Panc1 (cell line): ENCODE measurements at regions not wholly inside any gene's neighbourhood (a gene's known extent, or its start where the extent isn't known, plus 50 kb on each side); places are given as distances from the start of the nearest gene placed in this dataset.

Experiments used
- CTCF ChIP-seq: fragments of 450-650 bp; IDR thresholded peaks from 2 replicates; pipeline ENCODE4 v1.5.1; 2017; ENCODE audit warnings: mild to moderate bottlenecking
- POLR2AphosphoS5 ChIP-seq: IDR thresholded peaks from 2 replicates; pipeline ENCODE4 v1.6.1; 2012; ENCODE audit warnings: mild to moderate bottlenecking, low read depth, low read length, moderate library complexity
- REST ChIP-seq, 2 experiments: IDR thresholded peaks; 2 replicates each; pipeline ENCODE4 v1.6.1; 2011 to 2012; ENCODE audit warnings: low read depth in 2 of 2, control low read depth in 1 of 2, low read length in 1 of 2, mild to moderate bottlenecking in 1 of 2, moderate library complexity in 1 of 2; ENCODE audit not compliant: insufficient read depth in 1 of 2
- SIN3A ChIP-seq: IDR thresholded peaks from 2 replicates; pipeline ENCODE4 v1.6.1; 2012; ENCODE audit warnings: low read depth, mild to moderate bottlenecking, low read length, moderate library complexity, borderline replicate concordance; ENCODE audit not compliant: insufficient read depth
- TCF7L2 ChIP-seq: IDR thresholded peaks from 2 replicates; pipeline ENCODE4 v1.6.1; 2011; ENCODE audit warnings: mild to moderate bottlenecking, low read depth, low read length, inconsistent platforms

DNA sequence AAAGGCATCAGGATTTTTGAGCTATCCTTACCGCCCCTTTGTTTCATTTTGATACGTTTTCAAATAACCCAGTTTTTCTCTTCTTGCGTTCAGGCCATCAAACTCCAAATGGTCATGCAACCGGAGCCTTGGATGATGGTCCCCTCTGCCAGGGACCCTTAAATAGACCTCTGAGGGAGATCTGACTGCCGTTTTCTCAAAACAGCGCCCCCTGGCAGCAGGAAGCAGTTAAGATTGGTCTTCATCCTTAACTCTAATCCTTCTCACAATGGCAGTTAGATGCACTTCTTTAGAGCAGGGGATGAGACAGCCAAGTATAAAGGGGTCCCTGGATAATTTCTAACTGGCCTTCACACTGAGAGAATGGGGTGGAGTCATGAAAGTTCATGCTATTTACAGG, 525.0 kb upstream of the SPANXN1 start:
- TF ChIP-seq POLR2AphosphoS5 (no peak), CTCF (peak; percentile 28; the same call in 1 of the 2 replicates), REST (IDR thresholded peaks at IDR 0.05; ENCODE audit: insufficient read depth in 1 of 2, low read depth in 2 of 2, low read length in 1 of 2) (no peak), SIN3A (no peak), TCF7L2 (no peak)
